ENCODE measurements at regions not wholly inside any gene's neighbourhood (a gene's known extent, or its start where the extent isn't known, plus 50 kb on each side); places are given as distances from the start of the nearest gene placed in this dataset.

GRCh38 chr16:54586474-54587175 lies 300.0 kb upstream of the IRX3 start:
- no peak for DNase-seq (ENCODE audit: extremely low read depth, low read depth)
- TF ChIP-seq CTCF (IDR thresholded peaks at IDR 0.05; ENCODE audit: low read depth, low read length): no peak

GRCh38 chr16:54585998-54586340 lies 299.4 kb upstream of the IRX3 start:
- no peak for DNase-seq (ENCODE audit: extremely low read depth, low read depth)
- no peak for TF ChIP-seq CTCF (IDR thresholded peaks at IDR 0.05; ENCODE audit: low read depth, low read length)

GRCh38 chr16:54585094-54585997 lies 298.8 kb upstream of the IRX3 start:
- no peak for TF ChIP-seq CTCF (IDR thresholded peaks at IDR 0.05; ENCODE audit: low read depth, low read length)
- DNase-seq (ENCODE audit: extremely low read depth, low read depth): no peak

GRCh38 chr16:54584121-54584520 lies 297.5 kb upstream of the IRX3 start:
- no peak for TF ChIP-seq CTCF (IDR thresholded peaks at IDR 0.05; ENCODE audit: low read depth, low read length)
- DNase-seq (ENCODE audit: extremely low read depth, low read depth): no peak

- no peak for DNase-seq (ENCODE audit: extremely low read depth, low read depth)
- TF ChIP-seq CTCF (IDR thresholded peaks at IDR 0.05; ENCODE audit: low read depth, low read length): no peak
These were observed 296.2 kb upstream of the IRX3 start for GRCh38 chr16:54582631-54583250.

GRCh38 chr16:54579106-54579728 lies 292.6 kb upstream of the IRX3 start:
- no peak for TF ChIP-seq CTCF (IDR thresholded peaks at IDR 0.05; ENCODE audit: low read depth, low read length)

More at GRCh38 chr16:54579106-54579728, 292.6 kb upstream of the IRX3 start:
- no peak for DNase-seq (ENCODE audit: extremely low read depth, low read depth)
